ENCODE measurements at regions not wholly inside any gene's neighbourhood (a gene's known extent, or its start where the extent isn't known, plus 50 kb on each side); places are given as distances from the start of the nearest gene placed in this dataset.
A peak's percentile ranks its signal among the peaks of the same experiment; 100 is the strongest.
"Not testable (repeated sequence)": the region's sequence is repeated elsewhere in the genome, so short reads cannot be mapped to it uniquely, and the experiment has no call there.

GRCh38 chrX:113996781-113997180 is 587.1 kb upstream of the HTR2C start:
- DNase-seq = no peak

DNA sequence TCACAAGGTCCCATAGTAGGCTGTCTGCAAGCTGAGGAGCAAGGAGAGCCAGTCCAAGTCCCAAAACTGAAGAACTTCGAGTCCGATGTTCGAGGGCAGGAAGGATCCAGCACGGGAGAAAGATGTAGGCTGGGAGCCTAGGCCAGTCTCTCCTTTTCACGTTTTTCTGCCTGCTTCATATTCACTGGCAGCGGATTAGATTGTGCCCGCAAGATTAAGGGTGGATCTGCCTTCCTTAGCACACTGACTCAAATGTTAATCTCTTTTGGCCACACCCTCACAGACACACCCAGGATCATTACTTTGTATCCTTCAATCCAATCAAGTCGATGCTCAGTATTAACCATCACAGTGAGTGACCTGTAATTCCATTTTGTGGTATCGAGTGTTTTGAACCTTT is 592.2 kb upstream of the HTR2C start:
- peak; percentile 9 for DNase-seq

DNA sequence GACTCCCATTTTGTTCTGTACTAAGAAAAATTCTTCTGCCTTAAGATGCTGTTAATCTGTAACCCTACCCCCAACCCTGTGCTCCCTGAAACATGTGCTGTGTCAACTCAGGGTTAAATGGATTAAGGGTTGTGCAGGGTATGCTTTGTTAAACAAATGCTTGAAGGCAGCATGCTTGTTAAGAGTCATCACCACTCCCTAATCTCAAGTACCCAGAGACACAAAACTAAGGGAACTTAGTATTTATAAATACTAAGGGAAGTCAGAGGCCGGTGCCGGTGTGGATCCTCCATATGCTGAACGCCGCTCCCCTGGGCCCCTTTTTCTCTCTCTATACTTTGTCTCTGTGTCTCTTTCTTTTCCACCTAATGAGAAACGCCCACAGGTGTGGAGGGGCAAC is 593.2 kb upstream of the HTR2C start:
- DNase-seq = not testable (repeated sequence)

GRCh38 chrX:113988315-113988935 is 595.5 kb upstream of the HTR2C start:
- not testable (repeated sequence) for DNase-seq

DNA sequence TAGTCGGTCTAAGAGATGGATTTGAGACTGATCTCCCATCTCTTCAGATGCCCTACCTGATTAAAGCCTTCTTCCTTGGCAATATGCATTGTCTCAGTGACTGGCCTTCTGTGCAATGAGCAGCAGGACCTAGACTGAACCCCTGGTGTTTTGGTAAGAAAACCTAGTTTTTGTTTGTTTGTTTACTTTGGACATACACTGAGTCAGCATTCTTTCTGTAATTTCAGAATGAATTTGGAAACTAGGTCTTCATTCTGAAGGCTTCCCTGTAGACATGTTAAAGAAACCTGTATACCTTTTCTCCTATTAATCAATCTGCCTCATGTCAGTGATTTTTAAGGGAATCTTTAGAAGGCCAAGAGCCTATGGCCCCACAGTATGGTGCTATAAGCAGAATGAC is 597.5 kb upstream of the HTR2C start:
- DNase-seq = no peak

- no peak for DNase-seq
Measured at GRCh38 chrX:113982766-113983165, 601.1 kb upstream of the HTR2C start.

GRCh38 chrX:113980953-113981352 is 602.9 kb upstream of the HTR2C start:
- no peak for DNase-seq

- DNase-seq = no peak
Measured at GRCh38 chrX:113977887-113978286, 606.0 kb upstream of the HTR2C start.

DNA sequence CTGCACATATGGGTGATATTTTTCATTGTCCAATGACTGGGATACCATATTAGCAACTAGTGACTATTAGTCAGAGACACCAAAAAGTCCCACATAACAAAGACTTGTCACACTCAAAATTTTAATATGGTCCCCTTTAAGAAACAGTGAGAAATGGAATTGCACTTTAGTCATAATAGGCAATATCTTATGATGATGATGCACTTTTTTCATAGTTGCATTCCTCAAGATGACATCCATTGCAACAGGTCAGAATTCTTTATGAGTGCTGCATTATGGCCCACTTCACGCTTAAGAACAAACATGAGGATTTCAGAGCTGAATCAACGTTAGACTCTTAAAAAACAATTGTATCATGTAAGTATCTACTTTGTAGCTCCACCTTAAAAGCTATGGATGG is 608.4 kb upstream of the HTR2C start:
- no peak for DNase-seq

DNA sequence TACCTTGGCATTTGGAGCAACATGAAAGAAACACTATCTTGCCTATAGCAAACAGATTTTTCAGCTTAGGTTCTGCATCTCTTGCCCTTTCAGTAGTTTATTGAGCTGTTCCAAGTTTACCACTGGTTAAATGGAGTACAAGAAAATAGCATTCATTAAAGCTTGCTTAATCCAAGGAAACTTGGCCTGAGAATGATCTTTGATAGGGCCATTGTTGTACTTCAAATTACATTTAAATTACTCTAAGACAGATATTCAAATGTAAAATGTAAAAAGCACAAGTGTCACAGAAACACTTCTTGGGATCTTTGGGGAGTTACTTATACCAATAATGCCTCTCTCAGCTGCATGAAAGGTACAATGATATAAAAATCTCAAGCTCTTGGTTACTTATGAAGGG is 609.0 kb upstream of the HTR2C start:
- no peak for DNase-seq

- no peak for DNase-seq
Measured at GRCh38 chrX:113973706-113974105, 610.2 kb upstream of the HTR2C start.

- no peak for DNase-seq
Measured at GRCh38 chrX:113966791-113967190, 617.1 kb upstream of the HTR2C start.

DNA sequence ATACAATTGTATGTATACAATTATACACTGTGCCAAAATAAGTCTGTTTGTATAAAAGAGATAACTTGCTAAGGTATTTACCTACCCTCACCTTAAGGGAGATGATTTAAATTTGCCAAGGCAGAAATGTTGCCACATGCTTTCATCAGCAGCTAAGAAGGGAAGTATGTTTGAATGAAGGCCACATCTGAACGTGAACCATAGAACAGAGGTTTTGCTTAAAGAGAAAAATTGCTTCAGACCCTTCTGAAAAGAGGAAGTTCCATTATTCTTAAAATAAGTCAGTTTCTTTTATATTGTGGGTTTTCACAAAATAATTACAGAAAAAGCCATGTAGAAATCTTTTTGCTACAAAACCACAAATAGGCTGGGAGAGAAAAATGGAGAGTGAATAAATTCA is 621.5 kb upstream of the HTR2C start:
- peak; percentile 73 for DNase-seq

GRCh38 chrX:113959912-113960626 is 623.8 kb upstream of the HTR2C start:
- DNase-seq = no peak

GRCh38 chrX:113956936-113957335 is 627.0 kb upstream of the HTR2C start:
- DNase-seq = no peak

GRCh38 chrX:113954297-113954696 is 629.6 kb upstream of the HTR2C start:
- no peak for DNase-seq

DNA sequence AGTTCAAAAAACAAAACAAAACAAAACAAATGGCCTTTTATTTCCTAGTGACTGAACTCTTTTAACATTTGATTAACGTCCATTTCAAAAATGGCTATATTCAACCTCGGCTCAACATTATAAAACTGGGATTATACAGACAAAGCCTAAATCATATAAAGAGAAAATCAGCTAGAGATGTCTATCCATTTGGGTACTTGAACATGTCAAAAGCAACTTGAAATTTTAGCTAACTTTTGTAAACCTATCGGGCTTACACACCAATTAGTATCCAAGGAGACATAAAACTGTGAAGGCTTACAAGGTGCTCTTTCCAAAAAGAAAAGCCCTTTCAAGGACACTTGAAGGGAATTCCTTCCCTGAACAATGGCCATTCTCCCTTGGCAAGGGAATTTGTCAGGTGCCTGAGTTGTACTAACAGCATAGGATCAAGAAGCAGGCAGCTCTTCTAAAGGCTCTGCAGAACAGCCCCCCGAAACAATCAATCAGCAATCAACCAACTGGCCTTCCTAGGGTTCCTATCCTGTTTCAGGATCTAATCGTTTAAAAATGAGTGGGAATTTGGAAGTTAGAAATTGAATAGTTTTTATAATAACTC is 633.7 kb upstream of the HTR2C start:
- no peak for DNase-seq

DNA sequence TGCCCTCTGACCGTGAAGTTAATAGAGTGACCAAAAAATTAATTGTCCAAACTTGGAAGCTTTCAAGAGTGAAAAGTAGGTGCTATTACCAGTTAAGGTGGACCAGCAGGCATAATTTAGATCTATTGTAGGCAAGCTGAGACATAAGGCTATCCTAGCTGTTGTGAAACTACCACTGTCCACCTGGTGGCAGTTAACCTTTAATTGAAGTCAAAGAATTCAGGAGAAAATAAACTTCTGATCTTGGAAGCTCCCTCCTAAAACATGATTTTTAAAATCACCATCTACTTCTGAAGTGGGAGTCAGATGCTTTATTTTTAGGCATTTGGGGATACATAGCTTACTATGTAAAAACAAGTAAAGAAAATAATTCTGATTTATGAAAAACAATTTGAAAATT is 636.3 kb upstream of the HTR2C start:
- peak; percentile 26 for DNase-seq

DNA sequence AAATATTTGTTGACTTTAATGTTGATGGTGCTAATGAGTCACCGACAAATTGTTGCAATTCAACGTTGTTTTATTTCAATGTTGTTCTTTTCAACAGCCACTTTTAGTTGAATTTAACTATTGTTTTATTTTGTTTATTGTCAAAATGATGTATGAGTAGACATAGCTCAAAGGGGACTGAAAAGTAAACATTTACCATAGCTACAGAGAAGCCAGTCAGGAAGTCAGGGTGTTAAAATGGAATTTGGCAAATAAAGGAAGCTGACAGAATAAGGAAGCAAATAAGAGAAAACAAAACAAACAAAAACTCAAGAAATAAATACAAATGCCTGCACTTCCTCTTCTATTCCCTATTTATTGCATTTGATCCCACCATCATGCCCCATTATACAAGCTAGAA is 648.4 kb upstream of the HTR2C start:
- no peak for DNase-seq

DNA sequence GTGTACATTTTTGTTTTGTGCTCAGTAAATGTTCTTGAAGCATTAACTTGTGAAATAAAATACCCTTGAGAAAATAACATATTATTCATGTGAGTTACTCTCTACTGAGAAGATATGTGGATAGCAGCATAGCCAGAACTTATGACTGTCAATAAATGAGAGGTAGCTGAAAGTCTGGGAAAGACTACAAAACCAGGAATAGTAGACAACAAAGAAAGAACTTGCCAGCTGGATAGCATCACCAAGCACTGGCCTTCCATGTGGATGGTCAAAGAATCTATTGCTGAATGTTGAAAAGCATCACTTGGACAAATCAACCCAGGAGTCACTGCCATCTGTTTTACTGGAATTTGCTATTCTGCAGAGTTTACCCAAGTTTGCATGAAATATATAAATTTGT is 650.0 kb upstream of the HTR2C start:
- DNase-seq = no peak

GRCh38 chrX:113929004-113929403 is 654.9 kb upstream of the HTR2C start:
- peak; percentile 69 for DNase-seq

DNA sequence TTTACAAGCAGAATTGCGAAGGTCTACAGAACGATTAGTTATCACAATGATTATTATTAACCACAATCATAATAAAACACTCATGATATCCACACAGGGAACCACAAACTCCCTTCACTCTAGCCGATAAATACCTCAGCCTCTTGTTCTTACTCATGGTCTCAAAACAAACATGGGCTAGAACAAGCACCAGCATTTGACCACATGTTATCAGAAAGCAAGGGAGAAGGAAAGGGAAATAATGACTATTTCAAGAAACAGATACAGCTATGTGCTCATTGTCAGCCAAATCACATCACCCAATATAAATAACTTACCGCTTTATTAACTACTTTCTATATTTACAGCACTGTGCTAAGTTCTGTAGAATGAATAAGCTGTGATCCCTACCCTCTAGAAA is 663.2 kb upstream of the HTR2C start:
- DNase-seq = no peak

DNA sequence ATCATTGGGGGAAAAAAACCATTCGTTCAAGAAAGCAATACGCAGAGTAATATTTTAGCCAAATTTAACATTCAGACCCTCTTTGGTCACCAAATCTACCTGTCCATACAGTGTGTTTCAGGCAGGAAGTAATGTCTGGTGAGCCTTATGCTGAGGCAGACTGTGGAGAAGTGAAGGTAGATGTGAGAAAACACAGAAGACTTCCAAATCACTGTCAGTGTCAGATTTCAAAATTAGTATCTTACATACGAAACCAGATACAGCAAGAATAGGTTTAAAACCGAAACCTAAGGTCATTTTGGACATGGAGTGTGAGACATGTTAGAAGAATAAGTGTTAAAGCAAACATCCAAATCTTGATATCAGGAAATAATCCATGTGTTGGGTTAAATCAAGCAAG is 664.5 kb upstream of the HTR2C start:
- DNase-seq = no peak

DNA sequence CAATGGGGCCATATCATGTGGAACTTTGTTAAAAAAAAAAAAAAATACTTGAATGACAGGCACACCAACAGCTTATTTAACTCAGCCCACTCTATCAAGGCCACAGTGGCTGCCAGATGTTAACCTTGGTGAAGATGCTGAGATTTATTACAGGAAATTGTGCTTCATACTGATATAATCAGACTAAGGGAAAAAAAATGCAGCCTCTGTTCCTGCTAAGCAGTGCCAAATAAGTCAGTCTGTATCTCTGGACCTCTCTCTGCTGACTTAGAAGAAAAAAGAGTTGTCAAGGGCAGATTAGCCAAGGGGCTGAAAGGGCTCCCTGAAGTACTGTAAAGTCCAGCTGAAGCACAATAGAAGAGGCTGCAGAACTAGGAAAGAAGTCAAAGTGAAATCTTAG is 677.7 kb upstream of the HTR2C start:
- peak; percentile 56 for DNase-seq

DNA sequence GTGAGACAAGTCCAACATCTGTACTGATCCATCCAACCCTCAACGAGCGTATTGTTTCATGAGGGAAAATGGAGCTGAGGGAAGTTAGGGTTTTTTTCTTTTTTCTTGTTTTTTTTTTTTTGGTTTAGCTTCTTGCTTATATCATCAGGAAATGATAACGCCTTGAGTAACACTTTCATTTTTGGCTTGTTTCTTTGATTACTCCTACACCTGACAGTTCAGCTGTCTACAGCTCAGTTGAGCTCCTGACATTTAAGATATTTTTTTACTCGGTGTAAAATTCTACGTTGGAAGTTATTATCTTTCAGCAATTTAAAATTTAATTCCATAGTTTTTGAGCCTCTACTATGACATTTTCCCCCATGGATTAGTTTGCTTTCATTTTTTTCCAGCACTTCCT is 691.0 kb upstream of the HTR2C start:
- no peak for DNase-seq

Data from hematopoietic multipotent progenitor cell treated with erythropoietin and hydrocortisone succinate and interleukin-3 and kit ligand, for 4 days (in vitro differentiated cells).